Activated B cell treated with CpG ODN at 0.5 μM for 24 hours (primary cell): ENCODE measurements at regions not wholly inside any gene's neighbourhood (a gene's known extent, or its start where the extent isn't known, plus 50 kb on each side); places are given as distances from the start of the nearest gene placed in this dataset.

Experiments used
- ATAC-seq: fragments of 200-7000 bp; cut with Tn5 transposase; one replicate; pipeline ENCODE4 v1.10.0; 2021; ENCODE audit warnings: low read depth, mild to moderate bottlenecking, moderate library complexity
- CTCF ChIA-PET: fragments of 350-600 bp; sonication (Branson Sonifier 250); formaldehyde crosslinking; loops from one replicate; lab custom pipeline; 2021; ENCODE audit warnings: antibody characterized with exemption; lab: Charles Lee
- POLR2A ChIA-PET: fragments of 350-600 bp; sonication (Branson Sonifier 250); formaldehyde crosslinking; loops from one replicate; lab custom pipeline; 2021; ENCODE audit warnings: antibody characterized with exemption; lab: Charles Lee
- DNase-seq: peaks from one replicate; pipeline ENCODE4 v3.0.0; 2022
- H3K27ac Mint-ChIP-seq: one replicate; pipeline ENCODE4 v1.8.0; 2020; ENCODE audit warnings: mixed read lengths
- H3K27me3 Mint-ChIP-seq: one replicate; pipeline ENCODE4 v1.8.0; 2021; ENCODE audit warnings: mixed read lengths
- H3K36me3 Mint-ChIP-seq: one replicate; pipeline ENCODE4 v1.8.0; 2021; ENCODE audit warnings: low read depth, mixed read lengths
- H3K4me1 Mint-ChIP-seq: one replicate; pipeline ENCODE4 v1.8.0; 2021; ENCODE audit warnings: mixed read lengths
- H3K4me3 Mint-ChIP-seq: one replicate; pipeline ENCODE4 v1.8.0; 2020; ENCODE audit warnings: mild to moderate bottlenecking, mixed read lengths
- H3K9me3 Mint-ChIP-seq: one replicate; pipeline ENCODE4 v1.8.0; 2020; ENCODE audit warnings: mixed read lengths
- intact Hi-C: fragments of 100-400 bp; cut with micrococcal nuclease; formaldehyde crosslinking; loops from one replicate; pipeline ENCODE4 v1.15.1; 2024
- TF ChIP-seq, protein P1 (sequence below): fragments of 200-600 bp; IDR thresholded peaks from one replicate; pipeline ENCODE4 v1.8.0; 2022; ENCODE audit warnings: antibody characterized with exemption, mild to moderate bottlenecking

DNA sequence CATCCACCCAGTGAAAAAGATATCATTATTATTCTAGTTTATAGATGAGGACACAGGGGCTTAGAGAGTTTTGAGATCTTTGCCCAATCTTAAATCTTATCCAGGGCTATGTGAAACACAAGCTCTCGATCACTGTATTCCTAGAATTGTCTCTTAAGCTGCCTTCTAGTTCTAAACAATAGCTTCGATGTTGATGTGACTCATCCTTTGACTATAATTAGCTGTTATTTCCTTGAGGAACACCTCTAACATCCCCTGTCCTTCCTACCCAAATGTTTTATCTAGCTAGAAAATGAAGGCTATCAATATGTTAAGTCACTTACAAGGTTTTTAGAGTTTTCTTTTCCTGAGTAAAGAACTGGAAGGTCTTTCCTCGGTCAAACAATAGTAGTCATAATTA lies 83.1 kb upstream of the STAC start:
- ATAC-seq (no peak), DNase-seq (no peak)
- no peak overlapping the region for H3K27ac Mint-ChIP-seq
- H3K4me1 Mint-ChIP-seq: no peaks in the 10 kb centered on the region
- intact Hi-C loops: no loop called here
- no peaks in the 10 kb centered on the region for H3K9me3 Mint-ChIP-seq
- H3K27me3 Mint-ChIP-seq: no peaks in the 10 kb centered on the region
- no peaks in the 10 kb centered on the region for H3K36me3 Mint-ChIP-seq
- POLR2A ChIA-PET: no interaction called here
- H3K4me3 Mint-ChIP-seq: no peak overlapping the region
- TF ChIP-seq, protein P1, sequence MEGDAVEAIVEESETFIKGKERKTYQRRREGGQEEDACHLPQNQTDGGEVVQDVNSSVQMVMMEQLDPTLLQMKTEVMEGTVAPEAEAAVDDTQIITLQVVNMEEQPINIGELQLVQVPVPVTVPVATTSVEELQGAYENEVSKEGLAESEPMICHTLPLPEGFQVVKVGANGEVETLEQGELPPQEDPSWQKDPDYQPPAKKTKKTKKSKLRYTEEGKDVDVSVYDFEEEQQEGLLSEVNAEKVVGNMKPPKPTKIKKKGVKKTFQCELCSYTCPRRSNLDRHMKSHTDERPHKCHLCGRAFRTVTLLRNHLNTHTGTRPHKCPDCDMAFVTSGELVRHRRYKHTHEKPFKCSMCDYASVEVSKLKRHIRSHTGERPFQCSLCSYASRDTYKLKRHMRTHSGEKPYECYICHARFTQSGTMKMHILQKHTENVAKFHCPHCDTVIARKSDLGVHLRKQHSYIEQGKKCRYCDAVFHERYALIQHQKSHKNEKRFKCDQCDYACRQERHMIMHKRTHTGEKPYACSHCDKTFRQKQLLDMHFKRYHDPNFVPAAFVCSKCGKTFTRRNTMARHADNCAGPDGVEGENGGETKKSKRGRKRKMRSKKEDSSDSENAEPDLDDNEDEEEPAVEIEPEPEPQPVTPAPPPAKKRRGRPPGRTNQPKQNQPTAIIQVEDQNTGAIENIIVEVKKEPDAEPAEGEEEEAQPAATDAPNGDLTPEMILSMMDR: no peak
- CTCF ChIA-PET: no interaction called here

DNA sequence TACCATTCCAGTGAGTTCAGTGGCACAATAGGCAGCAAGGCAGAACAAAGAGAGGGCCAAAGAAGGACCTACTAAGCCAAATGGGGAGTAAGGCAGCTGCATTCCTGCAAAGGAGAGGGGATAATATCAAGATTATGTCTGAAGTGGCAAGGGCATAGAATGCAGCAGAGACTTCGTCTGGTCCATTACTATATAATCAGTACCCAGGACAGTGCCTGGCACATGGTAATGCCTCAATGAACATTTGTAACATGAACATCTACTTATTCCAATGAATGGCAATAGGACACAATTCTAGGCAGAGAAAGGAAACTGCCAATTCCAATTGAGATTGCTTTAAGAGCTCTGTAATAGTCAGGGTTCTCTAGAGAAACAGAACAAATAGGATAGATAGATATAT lies 82.1 kb upstream of the STAC start:
- H3K27ac Mint-ChIP-seq: no peak overlapping the region
- H3K4me1 Mint-ChIP-seq: no peaks in the 10 kb centered on the region
- H3K27me3 Mint-ChIP-seq: no peaks in the 10 kb centered on the region
- H3K9me3 Mint-ChIP-seq: no peaks in the 10 kb centered on the region
- POLR2A ChIA-PET: no interaction called here
- DNase-seq: no peak
- no peaks in the 10 kb centered on the region for H3K36me3 Mint-ChIP-seq
- no peak overlapping the region for H3K4me3 Mint-ChIP-seq
- no peak for ATAC-seq
- TF ChIP-seq, protein P1: no peak
- intact Hi-C loops: no loop called here
- CTCF ChIA-PET: no interaction called here

DNA sequence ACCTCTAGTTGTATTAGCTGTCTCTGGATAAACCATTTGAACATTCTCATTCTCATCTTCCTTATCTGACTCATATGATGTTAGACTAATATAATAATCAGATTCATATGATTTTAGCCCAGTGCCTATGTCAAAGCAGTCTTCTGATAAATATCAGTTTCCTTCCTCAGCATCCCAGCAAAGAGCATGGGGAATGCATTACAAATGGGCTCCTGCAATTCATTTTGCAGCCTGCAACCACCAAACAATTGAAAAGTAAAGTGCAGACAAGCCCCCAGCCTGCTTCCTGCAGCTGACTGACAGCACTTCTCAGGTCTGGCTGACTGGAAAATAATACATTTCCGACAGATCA lies 78.2 kb upstream of the STAC start:
- POLR2A ChIA-PET: no interaction called here
- H3K4me3 Mint-ChIP-seq: no peak overlapping the region

DNA sequence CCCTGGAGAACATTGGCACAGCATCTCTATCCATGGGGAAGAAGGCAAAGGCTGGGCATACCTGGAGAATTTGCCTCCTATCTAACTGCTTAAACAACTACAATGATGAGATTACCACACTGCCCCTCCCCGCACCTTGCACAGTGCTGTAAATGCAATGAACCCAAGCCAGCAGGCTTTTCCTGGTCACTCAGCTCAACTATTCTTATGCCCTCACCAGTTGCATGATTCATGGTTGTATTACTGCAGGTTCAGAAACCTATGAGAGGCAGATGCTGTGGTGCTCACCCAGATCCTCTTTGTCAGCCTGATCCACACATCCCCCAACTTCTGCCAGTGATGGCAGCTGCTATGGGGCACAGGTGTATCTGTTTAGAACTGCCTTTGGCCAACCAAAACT lies 77.7 kb upstream of the STAC start:
- ATAC-seq (no peak), DNase-seq (no peak)
- Mint-ChIP-seq H3K27ac (no peak overlapping the region), H3K36me3 (no peaks in the 10 kb centered on the region), H3K9me3 (no peaks in the 10 kb centered on the region), H3K4me3 (no peak overlapping the region), H3K27me3 (no peaks in the 10 kb centered on the region), H3K4me1 (no peaks in the 10 kb centered on the region)
- intact Hi-C loops: no loop called here
- ChIA-PET POLR2A (no interaction called here), CTCF (no interaction called here)
- TF ChIP-seq, protein P1: no peak

More for the DNA sequence above, 78.2 kb upstream of the STAC start:
- ATAC-seq: no peak
- no peak for DNase-seq
- no peaks in the 10 kb centered on the region for H3K4me1 Mint-ChIP-seq
- H3K27me3 Mint-ChIP-seq: no peaks in the 10 kb centered on the region
- CTCF ChIA-PET: no interaction called here
- TF ChIP-seq, protein P1: no peak
- H3K9me3 Mint-ChIP-seq: no peaks in the 10 kb centered on the region
- H3K27ac Mint-ChIP-seq: no peak overlapping the region
- intact Hi-C loops: no loop called here
- H3K36me3 Mint-ChIP-seq: no peaks in the 10 kb centered on the region

DNA sequence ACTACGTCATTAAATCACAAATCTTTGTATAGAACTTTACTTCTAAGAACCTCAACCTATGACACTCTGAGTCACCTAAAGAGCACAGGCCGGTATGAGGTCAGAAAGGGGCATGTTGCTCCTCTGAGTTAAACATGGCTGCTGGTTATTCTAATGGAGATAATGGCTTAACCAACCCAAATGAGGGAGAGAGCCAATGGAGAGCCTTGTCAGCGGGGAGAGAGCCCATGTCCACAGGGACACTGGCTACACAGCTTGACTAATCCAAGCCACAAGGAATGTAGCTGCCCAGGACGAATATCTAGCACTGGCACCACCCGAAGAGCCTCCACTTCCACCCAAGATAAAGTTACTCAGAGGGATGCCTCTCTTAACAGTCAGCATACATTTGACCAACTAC lies 77.0 kb upstream of the STAC start:
- Mint-ChIP-seq H3K4me3 (no peak overlapping the region), H3K4me1 (no peaks in the 10 kb centered on the region), H3K36me3 (no peaks in the 10 kb centered on the region), H3K27me3 (no peaks in the 10 kb centered on the region), H3K9me3 (no peaks in the 10 kb centered on the region), H3K27ac (no peak overlapping the region)
- ChIA-PET POLR2A (no interaction called here), CTCF (no interaction called here)
- DNase-seq (no peak), ATAC-seq (no peak)
- TF ChIP-seq, protein P1: no peak
- intact Hi-C loops: no loop called here
